H9 (cell line): ENCODE measurements at regions not wholly inside any gene's neighbourhood (a gene's known extent, or its start where the extent isn't known, plus 50 kb on each side); places are given as distances from the start of the nearest gene placed in this dataset.

Experiments
- DNase-seq: peaks from one replicate; pipeline ENCODE4 v3.0.0-alpha.2; 2017
- H2AFZ ChIP-seq: one replicate; pipeline ENCODE4 v1.6.1; 2013; ENCODE audit warnings: mild to moderate bottlenecking, low read length, control low read depth, moderate library complexity
- H2AK5ac ChIP-seq: 2 replicates; pipeline ENCODE4 v1.6.1; 2013; ENCODE audit warnings: low read length, control low read depth, mixed read lengths; ENCODE audit not compliant: insufficient read length
- H2BK120ac ChIP-seq: one replicate; pipeline ENCODE4 v1.6.1; 2013; ENCODE audit warnings: low read depth, mild to moderate bottlenecking, low read length, control low read depth, inconsistent platforms; ENCODE audit not compliant: poor library complexity, severe bottlenecking
- H2BK12ac ChIP-seq: 2 replicates; pipeline ENCODE4 v1.6.1; 2013; ENCODE audit warnings: low read length, control low read depth, mixed read lengths, low read depth; ENCODE audit not compliant: insufficient read length
- H2BK15ac ChIP-seq: 2 replicates; pipeline ENCODE4 v1.6.1; 2013; ENCODE audit warnings: low read depth, low read length, control low read depth
- H2BK20ac ChIP-seq: one replicate; pipeline ENCODE4 v1.6.1; 2013; ENCODE audit warnings: low read depth, mild to moderate bottlenecking, low read length, control low read depth, inconsistent platforms; ENCODE audit not compliant: poor library complexity, severe bottlenecking
- H2BK5ac ChIP-seq: 2 replicates; pipeline ENCODE4 v1.6.1; 2013; ENCODE audit warnings: low read length, control low read depth, mixed read lengths; ENCODE audit not compliant: insufficient read length
- H3K14ac ChIP-seq: 2 replicates; pipeline ENCODE4 v1.6.1; 2013; ENCODE audit warnings: low read length, control low read depth; ENCODE audit not compliant: insufficient read depth
- H3K18ac ChIP-seq: 2 replicates; pipeline ENCODE4 v1.6.1; 2013; ENCODE audit warnings: low read depth, mild to moderate bottlenecking, mixed read lengths, low read length, control low read depth; ENCODE audit not compliant: insufficient read length
- H3K23ac ChIP-seq: 2 replicates; pipeline ENCODE4 v1.6.1; 2013; ENCODE audit warnings: low read length, control low read depth, mixed read lengths, low read depth; ENCODE audit not compliant: insufficient read length
- H3K23me2 ChIP-seq: 2 replicates; pipeline ENCODE4 v1.6.1; 2013; ENCODE audit warnings: low read depth, mild to moderate bottlenecking, mixed read lengths, low read length, control low read depth; ENCODE audit not compliant: insufficient read length, poor library complexity, severe bottlenecking
- H3K27ac ChIP-seq: 2 replicates; pipeline ENCODE4 v1.5.1; 2013; ENCODE audit warnings: low read length, control low read depth, mixed read lengths, low read depth; ENCODE audit not compliant: insufficient read length
- H3K27me3 ChIP-seq: 2 replicates; pipeline ENCODE4 v1.6.1; 2013; ENCODE audit warnings: low read length, control low read depth, inconsistent platforms; ENCODE audit not compliant: insufficient read depth
- H3K4ac ChIP-seq: 2 replicates; pipeline ENCODE4 v1.6.1; 2013; ENCODE audit warnings: low read depth, mild to moderate bottlenecking, control low read depth, inconsistent platforms, low read length, moderate library complexity
- H3K4me1 ChIP-seq: 2 replicates; pipeline ENCODE4 v1.6.1; 2013; ENCODE audit warnings: low read length, control low read depth, inconsistent platforms; ENCODE audit not compliant: insufficient read depth
- H3K4me2 ChIP-seq: 2 replicates; pipeline ENCODE4 v1.6.1; 2013; ENCODE audit warnings: low read length, control low read depth, mixed read lengths; ENCODE audit not compliant: insufficient read length, insufficient read depth
- H3K56ac ChIP-seq: 2 replicates; pipeline ENCODE4 v1.6.1; 2013; ENCODE audit warnings: low read depth, mild to moderate bottlenecking, mixed read lengths, low read length, control low read depth; ENCODE audit not compliant: insufficient read length
- H3K79me1 ChIP-seq: 2 replicates; pipeline ENCODE4 v1.6.1; 2013; ENCODE audit warnings: low read depth, mild to moderate bottlenecking, moderate library complexity, low read length, control low read depth, inconsistent platforms; ENCODE audit not compliant: insufficient read depth, poor library complexity, severe bottlenecking
- H3K79me2 ChIP-seq: 2 replicates; pipeline ENCODE4 v1.6.1; 2013; ENCODE audit warnings: low read length, control low read depth, inconsistent platforms; ENCODE audit not compliant: insufficient read depth
- H3K9ac ChIP-seq: 2 replicates; pipeline ENCODE4 v1.6.1; 2013; ENCODE audit warnings: low read length, control low read depth, mixed read lengths; ENCODE audit not compliant: insufficient read length; ENCODE audit errors: extremely low read depth
- H3K9me3 ChIP-seq: one replicate; pipeline ENCODE4 v1.6.1; 2013; ENCODE audit warnings: low read depth, low read length, inconsistent platforms; ENCODE audit not compliant: control insufficient read depth
- H3T11ph ChIP-seq: one replicate; pipeline ENCODE4 v1.6.1; 2013; ENCODE audit warnings: mild to moderate bottlenecking, low read length, control low read depth, inconsistent platforms
- H4K20me1 ChIP-seq: one replicate; pipeline ENCODE4 v1.6.1; 2013; ENCODE audit not compliant: control insufficient read depth, insufficient read length, insufficient read depth
- H4K5ac ChIP-seq: 2 replicates; pipeline ENCODE4 v1.6.1; 2013; ENCODE audit warnings: low read depth, mild to moderate bottlenecking, mixed read lengths, low read length, control low read depth; ENCODE audit not compliant: insufficient read length
- H4K8ac ChIP-seq: replicated peaks from 2 replicates; pipeline ENCODE4 v1.6.1; 2013; ENCODE audit warnings: low read length, control low read depth, mixed read lengths, low read depth; ENCODE audit not compliant: insufficient read length
- H4K91ac ChIP-seq: 2 replicates; pipeline ENCODE4 v1.6.1; 2013; ENCODE audit warnings: low read depth, mild to moderate bottlenecking, moderate library complexity, mixed read lengths, low read length, control low read depth; ENCODE audit not compliant: insufficient read length
- H3K27ac Mint-ChIP-seq, 3 experiments: 2 replicates in 2 of 3; 3 replicates in 1 of 3; pipeline ENCODE4 v1.8.0; 2020 to 2021; ENCODE audit warnings: mixed read lengths in 3 of 3, mild to moderate bottlenecking in 1 of 3, moderate library complexity in 1 of 3
- H3K27me3 Mint-ChIP-seq: 2 replicates; pipeline ENCODE4 v1.8.0; 2021; ENCODE audit warnings: low read depth, mild to moderate bottlenecking, moderate library complexity, mixed read lengths
- H3K36me3 Mint-ChIP-seq, 3 experiments: 2 replicates in 2 of 3; 3 replicates in 1 of 3; pipeline ENCODE4 v1.8.0; 2020 to 2021; ENCODE audit warnings: low read depth in 3 of 3, mixed read lengths in 3 of 3; ENCODE audit not compliant: insufficient read depth in 1 of 3
- H3K4me1 Mint-ChIP-seq, 2 experiments: 2 replicates each; pipeline ENCODE4 v1.8.0; 2020; ENCODE audit warnings: mixed read lengths in 2 of 2
- H3K4me3 Mint-ChIP-seq, 2 experiments: 2 replicates in 1 of 2; 3 replicates in 1 of 2; pipeline ENCODE4 v1.8.0; 2020 to 2021; ENCODE audit warnings: mild to moderate bottlenecking in 2 of 2, mixed read lengths in 2 of 2, moderate library complexity in 1 of 2
- H3K9me3 Mint-ChIP-seq, 2 experiments: 2 replicates in 1 of 2; 3 replicates in 1 of 2; pipeline ENCODE4 v1.8.0; 2020; ENCODE audit warnings: mild to moderate bottlenecking in 2 of 2, mixed read lengths in 2 of 2, moderate library complexity in 1 of 2
- CTCF ChIP-seq: fragments of 200-600 bp; sonication (generic); conservative IDR thresholded peaks from 3 replicates; pipeline ENCODE4 v1.8.0; 2021; ENCODE audit warnings: antibody characterized with exemption, mild to moderate bottlenecking
- WGBS: extraction: QIAGEN DNeasy Blood & Tissue Kit; methylation state at CpG from one replicate; pipeline ENCODE4 v1.1.7; 2013; ENCODE audit warnings: missing lambda C conversion rate, low lambda C conversion rate, mixed read lengths; ENCODE audit not compliant: insufficient read length; ENCODE audit errors: extremely low coverage; 5-methylcytosine and 5-hydroxymethylcytosine counted together

- H3K27me3 Mint-ChIP-seq: no peaks in the 10 kb centered on the region; the same call in none of the 2 replicates
- no peak overlapping the region for H2BK120ac ChIP-seq
- no peak overlapping the region for H3K4me2 ChIP-seq
Measured at GRCh38 chr11:112689851-112690250, 271.4 kb upstream of the NCAM1 start.

More at GRCh38 chr11:112689851-112690250, 271.4 kb upstream of the NCAM1 start:
- no peak overlapping the region for H2AK5ac ChIP-seq
- H3K14ac ChIP-seq: no peak overlapping the region
- H3K23me2 ChIP-seq: no peaks in the 10 kb centered on the region
- no peaks in the 10 kb centered on the region for H3K9me3 ChIP-seq
- H3K27me3 ChIP-seq: no peaks in the 10 kb centered on the region
- no peaks in the 10 kb centered on the region for H3K4me1 ChIP-seq
- H2AFZ ChIP-seq: no peak overlapping the region
- H3K9ac ChIP-seq: no peak overlapping the region
- H4K8ac ChIP-seq: no peak overlapping the region
- H2BK5ac ChIP-seq: no peak overlapping the region
- H2BK12ac ChIP-seq: no peak overlapping the region
- no peak for TF ChIP-seq CTCF
- no peak overlapping the region for H2BK15ac ChIP-seq
- WGBS: no CpG with 5 or more reads among the region's 6 CpGs
- no peak overlapping the region for H3K27ac ChIP-seq
- no peak overlapping the region for H4K91ac ChIP-seq
- no peak overlapping the region for H3K18ac ChIP-seq
- H3K56ac ChIP-seq: no peak overlapping the region
- H3K79me1 ChIP-seq: no peaks in the 10 kb centered on the region
- no peak overlapping the region for H3K23ac ChIP-seq
- Mint-ChIP-seq H3K36me3 (peaks cover 4% of the 10 kb centered on the region in 3 experiments; a peak in 2 of 7 replicates), H3K4me1 (no peaks in the 10 kb centered on the region), H3K4me3 (no peak overlapping the region), H3K9me3 (peaks cover 4% of the 10 kb centered on the region in 2 experiments; a peak in 4 of 5 replicates), H3K27ac (no peak overlapping the region)
- H4K5ac ChIP-seq: no peak overlapping the region
- DNase-seq: no peak
- no peak overlapping the region for H3K4ac ChIP-seq
- no peak overlapping the region for H3T11ph ChIP-seq
- no peaks in the 10 kb centered on the region for H4K20me1 ChIP-seq
- no peak overlapping the region for H2BK20ac ChIP-seq
- H3K79me2 ChIP-seq: no peaks in the 10 kb centered on the region
